ENCODE measurements at regions not wholly inside any gene's neighbourhood (a gene's known extent, or its start where the extent isn't known, plus 50 kb on each side); places are given as distances from the start of the nearest gene placed in this dataset.

- Histone ChIP-seq H3K27ac (ENCODE audit: insufficient read length, low read depth, low read length) (no peak overlapping the region), H2BK20ac (ENCODE audit: low read depth, low read length, poor library complexity, severe bottlenecking) (no peak overlapping the region), H2BK15ac (ENCODE audit: low read depth, low read length) (no peak overlapping the region), H3T11ph (ENCODE audit: low read length) (no peak overlapping the region), H3K4me2 (ENCODE audit: insufficient read depth, insufficient read length, low read length) (no peak overlapping the region), H2BK12ac (ENCODE audit: insufficient read length, low read depth, low read length) (no peak overlapping the region), H2BK5ac (ENCODE audit: insufficient read length, low read length) (no peak overlapping the region), H2AFZ (ENCODE audit: low read length) (peak overlapping the region; percentile 29), H4K8ac (replicated peaks; ENCODE audit: insufficient read length, low read depth, low read length) (no peak overlapping the region), H4K20me1 (ENCODE audit: control insufficient read depth, insufficient read depth, insufficient read length) (no peaks in the 10 kb centered on the region), H3K18ac (ENCODE audit: insufficient read length, low read depth, low read length) (no peak overlapping the region), H2BK120ac (ENCODE audit: low read depth, low read length, poor library complexity, severe bottlenecking) (no peak overlapping the region), H4K5ac (ENCODE audit: insufficient read length, low read depth, low read length) (no peak overlapping the region), H3K56ac (ENCODE audit: insufficient read length, low read depth, low read length) (no peak overlapping the region), H3K23me2 (ENCODE audit: insufficient read length, low read depth, low read length, poor library complexity, severe bottlenecking) (no peaks in the 10 kb centered on the region), H3K79me2 (ENCODE audit: insufficient read depth, low read length) (no peaks in the 10 kb centered on the region), H2AK5ac (ENCODE audit: insufficient read length, low read length) (no peak overlapping the region), H3K4me1 (ENCODE audit: insufficient read depth, low read length) (peaks cover 3% of the 10 kb centered on the region; the same call in 1 of the 2 replicates), H3K14ac (ENCODE audit: insufficient read depth, low read length) (no peak overlapping the region), H3K27me3 (ENCODE audit: insufficient read depth, low read length) (no peaks in the 10 kb centered on the region), H3K9ac (ENCODE audit: extremely low read depth, insufficient read length, low read length) (no peak overlapping the region), H3K9me3 (ENCODE audit: control insufficient read depth, low read depth, low read length) (no peaks in the 10 kb centered on the region), H3K79me1 (ENCODE audit: insufficient read depth, low read depth, low read length, poor library complexity, severe bottlenecking) (no peaks in the 10 kb centered on the region), H3K23ac (ENCODE audit: insufficient read length, low read depth, low read length) (no peak overlapping the region), H4K91ac (ENCODE audit: insufficient read length, low read depth, low read length) (no peak overlapping the region), H3K4ac (ENCODE audit: low read depth, low read length) (no peak overlapping the region)
- no CpG with 5 or more reads among the region's 4 CpGs for WGBS (ENCODE audit: extremely low coverage, insufficient read length, low lambda C conversion rate)
- H3K27me3 Mint-ChIP-seq (ENCODE audit: low read depth) = no peaks in the 10 kb centered on the region
- H3K4me3 Mint-ChIP-seq = no peak overlapping the region
- TF ChIP-seq CTCF (conservative IDR thresholded peaks at IDR 0.05) = no peak
- peaks cover 6 to 8% of the 10 kb centered on the region in 2 experiments; a peak in 3 of 5 replicates for H3K9me3 Mint-ChIP-seq
- H3K36me3 Mint-ChIP-seq (ENCODE audit: insufficient read depth in 1 of 3, low read depth in 3 of 3) = peaks cover 0 to 7% (median 2%) of the 10 kb centered on the region in 3 experiments; a peak in 2 of 7 replicates
- peaks cover 22 to 36% of the 10 kb centered on the region in 2 experiments for H3K4me1 Mint-ChIP-seq
- DNase-seq = no peak
- no peak overlapping the region for H3K27ac Mint-ChIP-seq
Measured at GRCh38 chr20:16953858-16954257, 205.7 kb downstream of the OTOR start.

All from H9 (cell line).